Activated naive CD8-positive, alpha-beta T cell treated with anti-CD3 and anti-CD28 coated beads, Interleukin-2, amount 50 U/mL, for 24 hours (primary cell): ENCODE measurements at regions not wholly inside any gene's neighbourhood (a gene's known extent, or its start where the extent isn't known, plus 50 kb on each side); places are given as distances from the start of the nearest gene placed in this dataset.
A peak's percentile ranks its signal among the peaks of the same experiment; 100 is the strongest.
"Not testable (repeated sequence)": the region's sequence is repeated elsewhere in the genome, so short reads cannot be mapped to it uniquely, and the experiment has no call there.

ENCODE experiments used
- ATAC-seq: fragments of 150-1000 bp; cut with Tn5 transposase; one replicate; pipeline ENCODE4 v1.10.0; 2021
- DNase-seq: peaks from one replicate; pipeline ENCODE4 v3.0.0; 2021
- H3K27ac Mint-ChIP-seq: one replicate; pipeline ENCODE4 v1.8.0; 2021; ENCODE audit warnings: mild to moderate bottlenecking, mixed read lengths
- H3K27me3 Mint-ChIP-seq: one replicate; pipeline ENCODE4 v1.8.0; 2021; ENCODE audit warnings: mixed read lengths
- H3K36me3 Mint-ChIP-seq: one replicate; pipeline ENCODE4 v1.8.0; 2021; ENCODE audit warnings: low read depth, mixed read lengths
- H3K4me1 Mint-ChIP-seq: one replicate; pipeline ENCODE4 v1.8.0; 2021; ENCODE audit warnings: mixed read lengths
- H3K4me3 Mint-ChIP-seq: one replicate; pipeline ENCODE4 v1.8.0; 2021; ENCODE audit warnings: mild to moderate bottlenecking, moderate library complexity, mixed read lengths
- H3K9me3 Mint-ChIP-seq: one replicate; pipeline ENCODE4 v1.8.0; 2021; ENCODE audit warnings: mixed read lengths

DNA sequence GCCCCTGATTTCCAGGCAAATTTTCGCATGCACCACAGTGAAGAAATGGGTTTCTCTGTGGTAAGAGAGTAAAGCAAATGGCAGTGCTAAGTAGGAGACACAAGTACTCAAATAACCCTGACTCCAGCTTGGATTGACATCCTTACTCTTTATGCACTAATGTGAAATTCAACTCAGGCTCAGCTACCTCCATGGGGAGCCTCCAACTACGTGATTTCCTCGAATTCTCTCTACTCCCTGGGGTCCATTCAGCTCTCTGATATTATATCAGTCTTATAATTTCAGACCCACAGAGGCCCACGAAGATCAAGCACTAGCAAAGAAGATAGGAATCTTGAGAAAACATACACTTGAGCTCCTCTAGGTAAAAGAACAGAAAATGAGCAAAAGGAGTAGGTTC is 407.6 kb upstream of the CCDC54 start:
- Mint-ChIP-seq H3K9me3 (no peaks in the 10 kb centered on the region), H3K4me3 (no peak overlapping the region), H3K27me3 (no peaks in the 10 kb centered on the region), H3K36me3 (no peaks in the 10 kb centered on the region), H3K4me1 (no peaks in the 10 kb centered on the region), H3K27ac (no peak overlapping the region)
- DNase-seq (no peak), ATAC-seq (no peak)

DNA sequence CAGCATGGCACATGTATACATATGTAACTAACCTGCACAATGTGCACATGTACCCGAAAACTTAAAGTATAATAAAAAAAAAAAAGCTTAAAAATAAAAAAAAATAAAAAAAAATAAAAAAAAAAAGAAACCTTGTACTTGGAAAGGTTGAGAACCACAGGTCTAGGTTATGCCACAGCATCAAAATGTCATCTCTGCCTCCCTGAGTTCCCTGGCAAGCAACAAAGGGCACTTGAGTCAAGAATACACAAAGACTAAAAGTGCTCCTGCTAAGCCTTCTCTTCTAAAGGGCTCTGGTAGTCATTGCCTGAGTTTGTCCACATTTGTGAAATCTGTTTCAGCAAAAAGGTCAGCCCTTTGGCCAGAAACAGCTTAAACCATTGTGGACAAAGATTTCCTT is 395.8 kb upstream of the CCDC54 start:
- Mint-ChIP-seq H3K27ac (no peak overlapping the region), H3K4me1 (no peaks in the 10 kb centered on the region), H3K27me3 (no peaks in the 10 kb centered on the region), H3K9me3 (no peaks in the 10 kb centered on the region), H3K36me3 (no peaks in the 10 kb centered on the region), H3K4me3 (no peak overlapping the region)
- ATAC-seq (no peak), DNase-seq (no peak)

DNA sequence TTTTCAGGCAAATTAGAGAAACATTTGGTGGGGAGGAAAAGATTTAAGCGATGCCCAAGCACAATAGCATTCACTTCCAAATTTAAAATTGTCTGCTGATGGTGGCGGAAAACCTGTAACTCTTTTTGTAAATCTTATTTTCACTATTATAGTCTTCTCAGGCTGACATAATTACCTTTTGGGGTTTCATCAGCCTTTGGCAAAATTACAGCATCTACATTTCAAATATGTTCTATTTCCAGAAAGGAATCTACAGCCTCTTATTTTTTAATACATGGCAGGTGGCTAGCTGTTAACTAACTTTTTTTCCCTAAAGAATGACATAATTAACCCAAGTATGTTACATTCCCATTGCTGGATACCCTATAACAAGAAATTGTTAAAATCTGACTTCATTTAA is 391.5 kb upstream of the CCDC54 start:
- Mint-ChIP-seq H3K36me3 (no peaks in the 10 kb centered on the region), H3K4me1 (no peaks in the 10 kb centered on the region), H3K27me3 (peaks cover 4% of the 10 kb centered on the region), H3K9me3 (peaks cover 14% of the 10 kb centered on the region), H3K27ac (no peak overlapping the region), H3K4me3 (no peak overlapping the region)
- ATAC-seq (no peak), DNase-seq (no peak)

DNA sequence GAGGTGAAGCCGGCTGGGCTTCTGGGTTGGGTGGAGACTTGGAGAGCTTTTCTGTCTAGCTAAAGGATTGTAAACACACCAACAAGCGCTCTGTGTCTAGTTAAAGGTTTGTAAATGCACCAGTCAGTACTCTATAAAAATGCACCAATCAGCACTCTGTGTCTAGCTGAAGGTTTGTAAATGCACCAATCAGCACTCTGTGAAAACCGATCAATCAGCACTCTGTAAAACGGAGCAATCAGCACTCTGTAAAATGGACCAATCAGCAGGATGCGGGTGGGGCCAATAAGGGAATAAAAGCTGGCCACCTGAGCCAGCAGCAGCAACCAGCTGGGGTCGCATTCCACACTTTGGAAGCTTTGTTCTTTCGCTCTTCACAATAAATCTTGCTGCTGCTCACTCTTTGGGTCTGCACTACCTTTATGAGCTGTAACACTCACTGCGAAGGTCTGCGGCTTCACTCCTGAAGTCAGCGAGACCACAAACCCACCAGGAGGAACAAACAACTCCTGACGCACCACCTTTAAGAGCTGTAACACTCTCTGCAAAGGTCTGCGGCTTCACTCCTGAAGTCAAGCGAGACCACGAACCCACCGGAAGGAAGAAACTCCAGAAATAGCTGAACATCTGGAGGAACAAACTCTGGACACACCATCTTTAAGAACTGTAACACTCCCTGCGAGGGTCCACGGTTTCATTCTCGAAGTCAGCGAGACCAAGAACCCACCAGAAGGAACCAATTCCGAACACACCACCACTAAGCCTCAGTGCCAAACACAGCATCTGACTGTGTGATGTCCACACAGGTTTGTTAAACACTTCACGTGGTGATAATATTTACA is 378.2 kb upstream of the CCDC54 start:
- H3K27ac Mint-ChIP-seq, H3K27me3 Mint-ChIP-seq, H3K36me3 Mint-ChIP-seq: not testable (repeated sequence)
- Mint-ChIP-seq H3K9me3 (peaks cover 15% of the 10 kb centered on the region), H3K4me1 (peaks cover 15% of the 10 kb centered on the region), H3K4me3 (peak overlapping the region; percentile 32)
- DNase-seq (peak; percentile 17), ATAC-seq (peak; percentile 28)

DNA sequence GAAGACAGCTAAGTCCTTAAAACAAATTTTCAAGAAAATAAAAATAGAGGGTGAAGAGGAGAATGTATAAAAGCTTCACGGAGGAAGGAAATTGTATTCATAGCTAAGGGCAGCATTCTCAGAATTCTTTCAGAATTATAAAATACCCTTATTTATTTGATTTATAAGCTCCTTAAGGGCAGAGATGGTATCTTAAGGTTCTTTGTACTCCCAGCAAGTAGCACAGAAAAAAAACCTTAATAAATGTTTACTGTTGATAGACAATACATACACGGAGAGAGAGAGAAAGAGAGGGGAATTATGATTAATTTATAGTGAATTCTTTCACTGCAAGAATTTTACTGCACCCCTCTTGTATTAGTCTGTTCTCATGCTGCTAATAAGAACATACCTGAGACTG is 375.6 kb upstream of the CCDC54 start:
- Mint-ChIP-seq H3K27me3 (peaks cover 2% of the 10 kb centered on the region), H3K4me3 (no peak overlapping the region), H3K27ac (no peak overlapping the region), H3K9me3 (peaks cover 14% of the 10 kb centered on the region), H3K4me1 (peaks cover 15% of the 10 kb centered on the region), H3K36me3 (peaks cover 2% of the 10 kb centered on the region)
- ATAC-seq (no peak), DNase-seq (no peak)

DNA sequence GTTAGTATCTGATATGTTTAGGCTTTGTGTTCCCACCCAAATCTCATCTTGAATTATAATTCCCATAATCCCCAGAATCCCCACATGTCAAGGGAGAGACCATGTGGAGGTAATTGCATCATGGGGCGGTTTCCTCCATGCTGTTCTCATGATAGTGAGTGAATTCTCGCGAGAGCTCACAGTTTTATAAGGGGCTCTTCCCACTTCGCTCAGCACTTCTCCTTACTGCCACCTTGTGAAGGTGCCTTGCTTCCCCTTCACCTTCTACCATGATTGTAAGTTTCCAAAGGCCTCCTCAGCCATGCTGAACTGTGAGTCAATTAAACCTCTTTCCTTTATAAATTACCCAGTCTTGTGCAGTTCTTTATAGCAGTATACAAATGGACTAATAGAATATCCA is 371.9 kb upstream of the CCDC54 start:
- H3K4me3 Mint-ChIP-seq, H3K9me3 Mint-ChIP-seq, H3K27ac Mint-ChIP-seq, H3K4me1 Mint-ChIP-seq, H3K36me3 Mint-ChIP-seq, H3K27me3 Mint-ChIP-seq, ATAC-seq, DNase-seq: not testable (repeated sequence)

DNA sequence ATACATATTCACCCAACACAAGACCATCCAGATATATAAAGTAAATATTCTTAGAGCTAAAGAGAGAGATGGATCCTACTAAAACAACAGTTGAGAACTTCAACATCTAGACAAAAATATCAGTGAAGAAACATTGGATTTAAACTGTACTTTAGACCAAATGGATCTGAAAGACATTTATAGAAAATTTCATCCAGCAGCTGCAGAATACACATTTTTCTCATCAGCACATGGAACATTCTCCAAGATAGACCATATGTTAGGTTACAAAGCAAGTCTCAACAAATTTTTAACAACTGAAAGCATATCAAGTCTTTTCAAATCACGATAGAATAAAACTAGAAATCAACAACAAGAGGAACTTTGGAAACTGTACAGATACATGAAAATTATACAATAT is 369.0 kb upstream of the CCDC54 start:
- no peak for ATAC-seq
- H3K27ac Mint-ChIP-seq: no peak overlapping the region
- H3K4me1 Mint-ChIP-seq: no peaks in the 10 kb centered on the region
- DNase-seq: no peak
- H3K9me3 Mint-ChIP-seq: peaks cover 3% of the 10 kb centered on the region
- no peaks in the 10 kb centered on the region for H3K27me3 Mint-ChIP-seq
- no peaks in the 10 kb centered on the region for H3K36me3 Mint-ChIP-seq
- H3K4me3 Mint-ChIP-seq: no peak overlapping the region

DNA sequence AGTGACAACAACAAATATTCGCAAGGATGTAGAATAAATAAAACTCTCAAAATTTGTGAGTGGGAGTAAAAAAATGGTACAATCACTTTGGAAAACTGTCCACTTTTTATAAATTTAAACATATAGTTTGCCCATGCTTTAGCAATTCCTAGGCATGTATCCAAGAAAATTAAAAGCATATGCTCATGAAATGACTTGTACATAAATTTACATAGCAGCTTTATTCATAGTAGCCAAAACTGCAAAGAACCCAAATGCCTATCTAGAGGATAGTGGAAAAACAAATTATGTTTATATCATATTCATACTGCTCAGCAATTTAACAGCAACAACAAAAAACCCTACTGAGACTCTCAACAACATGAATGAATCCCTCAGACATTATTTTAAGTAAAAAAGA is 363.6 kb upstream of the CCDC54 start:
- Mint-ChIP-seq H3K27ac (no peak overlapping the region), H3K4me1 (no peaks in the 10 kb centered on the region), H3K27me3 (peaks cover 2% of the 10 kb centered on the region), H3K9me3 (peaks cover 4% of the 10 kb centered on the region), H3K4me3 (no peak overlapping the region), H3K36me3 (no peaks in the 10 kb centered on the region)
- DNase-seq: no peak
- ATAC-seq: no peak

DNA sequence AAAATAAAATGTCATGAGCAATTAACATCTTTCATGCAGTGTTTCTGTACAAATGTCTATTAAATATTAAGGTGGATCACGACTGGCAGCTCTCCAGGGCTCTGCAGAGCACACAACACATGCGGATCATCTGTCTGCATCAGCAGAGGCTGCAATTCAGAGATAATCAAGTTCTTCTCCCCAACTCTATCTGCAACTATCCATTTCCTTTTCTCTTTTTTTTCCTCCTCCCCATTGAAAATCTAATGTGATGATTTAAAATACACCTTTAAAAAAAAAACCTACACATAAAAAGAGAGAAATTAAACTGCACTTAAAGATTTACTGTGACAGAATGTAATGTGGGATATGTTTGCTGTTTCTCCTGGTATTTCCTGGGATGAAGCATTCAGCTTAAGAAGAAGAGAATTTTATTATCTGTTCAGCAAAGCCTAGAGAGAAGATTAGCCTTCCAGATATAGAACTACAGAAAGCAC is 352.6 kb upstream of the CCDC54 start:
- Mint-ChIP-seq H3K27me3 (peaks cover 2% of the 10 kb centered on the region), H3K4me1 (no peaks in the 10 kb centered on the region), H3K9me3 (no peaks in the 10 kb centered on the region), H3K27ac (no peak overlapping the region), H3K4me3 (no peak overlapping the region), H3K36me3 (no peaks in the 10 kb centered on the region)
- ATAC-seq: no peak
- DNase-seq: no peak

DNA sequence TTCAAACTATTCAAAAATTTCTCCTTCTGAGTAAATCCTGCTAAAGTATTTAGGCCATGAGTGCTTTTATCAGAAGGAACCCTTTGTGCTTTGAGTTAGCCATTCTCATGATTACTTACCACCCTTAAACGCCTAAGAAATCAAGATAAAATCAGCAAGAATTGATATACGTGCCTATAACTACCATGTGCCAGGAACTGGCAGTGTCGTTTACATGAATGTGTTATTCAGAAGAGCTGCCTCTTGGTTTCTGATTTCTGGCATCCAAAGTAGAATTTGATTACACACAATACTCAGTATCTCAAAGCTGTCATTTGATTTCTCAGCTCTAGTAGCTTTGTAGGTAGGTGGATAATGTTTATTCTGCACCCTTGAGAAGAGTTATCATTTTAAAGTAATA is 351.3 kb upstream of the CCDC54 start:
- DNase-seq: no peak
- Mint-ChIP-seq H3K9me3 (no peaks in the 10 kb centered on the region), H3K27ac (no peak overlapping the region)

DNA sequence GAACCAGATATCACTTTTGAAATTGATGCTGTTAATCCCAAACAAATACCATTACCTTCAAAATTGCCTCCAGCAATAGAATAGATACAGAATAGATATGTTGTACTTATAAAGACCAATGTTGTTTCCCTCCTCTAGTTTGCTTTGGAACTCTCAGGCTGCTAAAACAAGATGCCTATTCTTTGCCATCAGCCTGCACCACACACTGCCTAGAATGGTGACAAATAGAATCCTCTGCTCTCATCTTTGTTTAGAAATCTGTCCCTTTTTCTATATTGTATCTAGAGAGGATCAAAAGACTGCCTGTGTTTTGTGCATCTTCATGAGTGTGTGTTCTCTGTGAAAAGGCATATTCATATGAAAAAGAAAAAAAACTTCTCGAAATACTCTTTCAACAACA is 349.2 kb upstream of the CCDC54 start:
- ATAC-seq (no peak), DNase-seq (no peak)
- Mint-ChIP-seq H3K27me3 (peaks cover 2% of the 10 kb centered on the region), H3K9me3 (no peaks in the 10 kb centered on the region), H3K36me3 (no peaks in the 10 kb centered on the region), H3K27ac (no peak overlapping the region), H3K4me1 (no peaks in the 10 kb centered on the region), H3K4me3 (no peak overlapping the region)

More for the DNA sequence above, 351.3 kb upstream of the CCDC54 start:
- Mint-ChIP-seq H3K27me3 (peaks cover 2% of the 10 kb centered on the region), H3K4me1 (no peaks in the 10 kb centered on the region), H3K4me3 (no peak overlapping the region), H3K36me3 (no peaks in the 10 kb centered on the region)
- ATAC-seq: no peak

DNA sequence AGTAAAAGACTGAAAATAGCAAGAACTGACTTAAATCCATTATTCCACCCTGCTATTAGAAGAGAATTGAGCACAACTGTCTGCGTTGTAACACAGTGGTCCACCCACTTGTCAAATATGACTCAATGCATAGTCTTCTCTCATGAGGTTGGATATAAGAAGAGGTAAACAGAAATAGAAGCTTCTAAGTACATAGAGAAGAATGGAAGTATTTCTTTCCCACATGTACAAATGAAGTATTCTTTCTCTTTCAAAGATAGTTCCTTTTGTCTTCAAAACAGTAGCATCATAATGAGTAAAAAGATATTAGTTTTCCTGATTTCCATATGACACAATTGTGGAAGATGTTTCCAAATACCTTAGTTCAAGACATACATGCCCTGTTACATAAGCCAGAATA is 348.6 kb upstream of the CCDC54 start:
- Mint-ChIP-seq H3K9me3 (no peaks in the 10 kb centered on the region), H3K4me3 (no peak overlapping the region), H3K36me3 (no peaks in the 10 kb centered on the region), H3K4me1 (no peaks in the 10 kb centered on the region), H3K27ac (no peak overlapping the region), H3K27me3 (peaks cover 2% of the 10 kb centered on the region)
- DNase-seq: no peak
- ATAC-seq: no peak

DNA sequence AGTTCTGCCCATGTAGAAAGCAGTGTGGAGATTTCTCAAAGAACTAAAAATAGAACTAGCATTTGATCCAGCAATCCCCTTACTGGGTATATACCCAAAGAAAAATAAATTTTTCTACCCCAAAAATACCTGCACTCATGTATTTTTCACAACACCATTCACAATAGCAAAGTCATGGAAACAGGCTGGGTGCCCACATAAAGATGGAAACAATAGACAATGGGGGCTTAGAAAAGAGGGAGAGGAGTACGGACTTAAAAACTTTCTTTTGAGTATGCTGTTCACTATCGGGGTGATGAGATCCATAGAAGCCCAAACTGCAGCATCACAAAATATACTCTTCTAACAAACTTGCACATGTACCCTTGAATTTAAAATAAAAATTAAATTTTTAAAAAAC is 345.1 kb upstream of the CCDC54 start:
- H3K9me3 Mint-ChIP-seq: peaks cover 5% of the 10 kb centered on the region
- H3K27ac Mint-ChIP-seq: no peak overlapping the region
- DNase-seq: no peak
- no peaks in the 10 kb centered on the region for H3K4me1 Mint-ChIP-seq
- no peaks in the 10 kb centered on the region for H3K36me3 Mint-ChIP-seq
- H3K27me3 Mint-ChIP-seq: no peaks in the 10 kb centered on the region
- ATAC-seq: no peak
- no peak overlapping the region for H3K4me3 Mint-ChIP-seq

DNA sequence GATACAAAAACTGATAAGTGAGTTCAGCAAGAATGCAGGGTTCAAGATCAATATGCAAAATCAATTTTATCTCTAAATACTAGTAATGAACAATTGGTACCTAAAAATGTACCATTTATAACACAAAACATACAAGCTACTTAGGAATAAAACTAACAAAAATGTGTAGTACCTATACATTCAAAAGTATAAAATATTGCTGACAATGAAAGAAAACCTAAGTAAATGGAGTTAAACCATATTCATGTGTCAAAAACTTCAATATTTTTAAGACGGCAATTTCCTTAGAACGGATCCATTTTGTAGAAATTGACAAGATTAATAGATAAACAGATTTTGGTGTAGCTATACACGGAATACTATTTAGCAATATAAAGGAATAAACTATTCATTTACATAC is 343.1 kb upstream of the CCDC54 start:
- H3K27me3 Mint-ChIP-seq: no peaks in the 10 kb centered on the region
- no peak for ATAC-seq

DNA sequence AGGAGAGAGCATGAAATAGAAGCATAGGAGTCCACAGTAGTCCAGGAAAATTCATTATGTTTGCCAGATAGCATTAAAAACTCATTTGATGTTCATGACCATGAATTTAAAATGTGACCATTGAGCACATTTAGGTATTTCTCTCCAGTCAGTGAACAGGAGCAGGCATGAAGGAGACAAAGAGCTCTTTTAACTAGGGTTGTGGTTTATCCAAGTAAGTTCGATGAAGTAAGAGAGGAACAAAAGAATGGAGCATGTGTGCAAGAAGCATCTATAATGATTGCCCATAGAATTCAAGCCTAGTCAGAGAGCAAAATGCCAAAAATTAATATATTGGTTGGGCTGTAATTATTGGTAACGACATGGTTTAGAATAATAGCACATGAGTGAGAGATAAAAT is 342.1 kb upstream of the CCDC54 start:
- Mint-ChIP-seq H3K4me1 (no peaks in the 10 kb centered on the region), H3K27ac (no peak overlapping the region), H3K27me3 (no peaks in the 10 kb centered on the region), H3K9me3 (peaks cover 13% of the 10 kb centered on the region), H3K4me3 (no peak overlapping the region), H3K36me3 (no peaks in the 10 kb centered on the region)
- ATAC-seq (no peak), DNase-seq (no peak)

More for the DNA sequence above, 343.1 kb upstream of the CCDC54 start:
- DNase-seq: no peak
- Mint-ChIP-seq H3K9me3 (peaks cover 13% of the 10 kb centered on the region), H3K36me3 (no peaks in the 10 kb centered on the region), H3K4me1 (no peaks in the 10 kb centered on the region), H3K27ac (no peak overlapping the region), H3K4me3 (no peak overlapping the region)

DNA sequence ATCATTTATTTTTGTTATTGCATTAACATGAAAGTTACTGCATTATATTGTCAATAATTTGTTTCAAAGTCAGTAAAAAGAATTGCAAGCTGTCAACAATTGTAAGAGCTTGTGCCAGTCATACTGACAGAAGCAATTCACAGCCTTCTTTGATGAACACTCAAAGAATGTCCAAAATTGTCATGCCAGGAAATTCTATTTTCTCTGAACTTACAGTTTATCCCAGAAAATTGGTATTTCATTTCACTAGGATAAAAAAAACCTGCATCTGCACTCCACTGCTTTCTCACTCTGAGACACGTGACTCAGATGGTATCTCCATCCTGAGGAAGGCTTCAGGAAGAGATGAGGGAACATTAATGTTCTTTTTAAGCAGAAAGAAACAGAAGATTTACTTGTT is 332.6 kb upstream of the CCDC54 start:
- H3K27me3 Mint-ChIP-seq: no peaks in the 10 kb centered on the region
- H3K4me1 Mint-ChIP-seq: no peaks in the 10 kb centered on the region
- H3K36me3 Mint-ChIP-seq: no peaks in the 10 kb centered on the region
- no peaks in the 10 kb centered on the region for H3K9me3 Mint-ChIP-seq
- no peak overlapping the region for H3K27ac Mint-ChIP-seq
- H3K4me3 Mint-ChIP-seq: no peak overlapping the region
- ATAC-seq (no peak), DNase-seq (no peak)
